GM18951 (cell line): ENCODE measurements at regions not wholly inside any gene's neighbourhood (a gene's known extent, or its start where the extent isn't known, plus 50 kb on each side); places are given as distances from the start of the nearest gene placed in this dataset.

Source experiments
- POLR2A ChIP-seq: IDR thresholded peaks from 4 replicates; pipeline ENCODE4 v1.6.1; 2011; ENCODE audit warnings: mild to moderate bottlenecking; ENCODE audit not compliant: insufficient read length, insufficient read depth; ENCODE audit errors: extremely low read depth
- in situ Hi-C: fragments of 300-500 bp; cut with MboI; formaldehyde crosslinking; loops from one replicate; pipeline ENCODE4 v1.12.0; 2022; ENCODE audit warnings: low sequenced_read_pairs, mixed read lengths, inconsistent platforms; ENCODE audit not compliant: unreplicated experiment

DNA sequence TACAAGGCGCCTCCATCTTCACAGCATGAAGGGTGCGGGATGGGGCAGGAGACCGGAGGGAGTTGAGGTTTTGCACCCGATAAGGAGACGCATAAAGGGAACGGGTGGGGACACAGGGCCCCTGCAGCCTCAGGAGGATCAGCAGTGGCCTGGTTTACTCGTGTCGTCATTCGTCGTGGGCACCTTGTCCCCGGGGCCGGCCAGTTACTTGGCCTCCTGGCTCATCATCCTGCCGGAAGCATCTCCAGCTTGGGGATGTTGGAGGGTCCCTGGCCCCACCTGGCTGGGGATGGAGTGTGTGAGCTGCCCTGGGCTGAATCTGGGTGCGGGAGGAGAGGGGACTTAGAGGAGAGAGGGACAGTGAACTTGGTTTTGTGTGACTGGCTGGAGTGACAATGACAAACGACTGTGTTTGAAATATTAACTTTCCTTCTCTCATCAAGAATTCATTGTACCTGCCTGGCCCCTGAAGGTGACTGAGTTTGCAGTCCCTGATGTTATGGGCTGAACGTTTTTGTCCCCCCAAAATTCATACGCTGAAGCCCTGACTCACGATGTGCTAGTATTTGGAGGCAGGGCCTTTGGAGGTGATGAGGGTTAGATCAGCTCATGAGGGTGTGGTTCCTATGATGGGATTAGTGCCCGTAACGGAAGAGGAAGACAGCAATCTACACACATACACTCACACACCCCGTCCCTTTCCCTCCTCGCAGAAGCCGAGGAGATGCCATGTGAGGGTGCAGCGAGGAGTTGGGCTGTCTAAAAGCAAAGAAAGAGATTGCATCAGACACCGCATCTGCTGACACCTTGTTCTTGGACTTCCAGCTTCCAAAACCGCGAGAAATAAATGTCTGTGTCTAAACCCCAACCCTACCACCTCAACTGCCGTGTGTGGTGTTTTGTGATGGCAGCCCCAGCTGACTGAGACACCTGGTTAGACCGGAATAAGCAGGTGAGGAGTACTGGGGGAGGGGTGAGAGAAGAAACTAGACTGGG is 65.0 kb upstream of the MAP3K4 start:
- in situ Hi-C loops: no loop called here
- TF ChIP-seq POLR2A: no peak

DNA sequence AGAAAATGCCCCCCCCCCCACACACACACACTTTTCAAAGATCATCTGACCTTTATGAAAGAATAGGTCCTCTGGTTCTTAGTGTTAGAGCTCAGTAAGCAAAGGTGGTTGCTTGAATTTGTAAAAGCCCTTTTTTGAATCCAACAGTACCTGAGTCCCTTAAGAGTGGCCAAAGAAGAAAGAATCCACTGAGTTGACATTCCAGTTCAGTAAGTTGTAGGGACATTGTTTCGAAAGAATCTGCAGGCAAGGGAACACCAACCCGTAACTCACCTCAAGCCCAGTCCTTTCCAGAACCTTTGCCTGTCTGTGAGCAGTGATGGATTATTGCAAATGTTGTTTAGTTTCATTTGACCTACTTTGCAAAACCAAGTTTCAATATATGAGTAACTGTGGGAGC is 64.2 kb upstream of the MAP3K4 start:
- no peak for TF ChIP-seq POLR2A
- in situ Hi-C loops: no loop called here

DNA sequence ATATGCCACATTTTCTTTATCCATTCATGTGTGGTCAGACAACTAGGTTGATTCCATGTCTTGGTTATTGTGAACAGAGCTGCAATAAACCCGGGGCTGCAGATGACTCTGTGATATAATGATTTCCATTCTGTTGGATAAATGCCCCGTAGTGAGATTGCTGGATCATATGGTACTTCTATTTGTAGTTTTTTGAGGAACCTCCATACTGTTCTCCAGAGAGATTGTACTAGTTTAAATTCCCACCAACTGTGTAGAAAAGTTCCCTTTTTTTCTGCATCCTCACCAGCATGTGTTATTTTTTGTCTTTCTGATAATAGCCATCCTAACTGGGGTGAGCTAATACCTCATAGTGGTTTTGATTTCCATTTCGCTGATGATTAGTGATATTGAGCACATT is 62.2 kb upstream of the MAP3K4 start:
- TF ChIP-seq POLR2A: no peak

DNA sequence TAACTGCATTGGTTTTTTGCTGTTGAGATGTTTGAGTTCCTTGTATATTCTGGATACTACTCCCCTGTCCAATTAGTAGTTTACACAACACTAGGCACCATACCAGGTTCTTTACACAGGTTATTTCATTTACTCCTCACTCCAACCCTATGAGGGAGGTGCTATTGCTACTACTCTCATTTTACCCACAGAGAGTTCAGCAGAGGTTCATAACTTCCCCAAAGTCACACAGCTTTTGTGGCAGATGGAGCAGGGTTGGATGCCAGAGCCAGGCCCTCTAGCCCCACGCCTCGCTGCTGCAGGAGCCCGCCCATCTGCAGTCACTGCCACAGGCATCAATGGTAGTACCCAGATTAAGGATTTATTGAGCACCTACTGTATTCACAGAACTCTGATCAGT is 61.7 kb upstream of the MAP3K4 start:
- in situ Hi-C loops: loop anchor here (10.0 kb wide), 1 partner anchor 445 kb away; no protein-coding TSS in a partner anchor
- no peak for TF ChIP-seq POLR2A

More for the DNA sequence above, 62.2 kb upstream of the MAP3K4 start:
- in situ Hi-C loops: no loop called here

DNA sequence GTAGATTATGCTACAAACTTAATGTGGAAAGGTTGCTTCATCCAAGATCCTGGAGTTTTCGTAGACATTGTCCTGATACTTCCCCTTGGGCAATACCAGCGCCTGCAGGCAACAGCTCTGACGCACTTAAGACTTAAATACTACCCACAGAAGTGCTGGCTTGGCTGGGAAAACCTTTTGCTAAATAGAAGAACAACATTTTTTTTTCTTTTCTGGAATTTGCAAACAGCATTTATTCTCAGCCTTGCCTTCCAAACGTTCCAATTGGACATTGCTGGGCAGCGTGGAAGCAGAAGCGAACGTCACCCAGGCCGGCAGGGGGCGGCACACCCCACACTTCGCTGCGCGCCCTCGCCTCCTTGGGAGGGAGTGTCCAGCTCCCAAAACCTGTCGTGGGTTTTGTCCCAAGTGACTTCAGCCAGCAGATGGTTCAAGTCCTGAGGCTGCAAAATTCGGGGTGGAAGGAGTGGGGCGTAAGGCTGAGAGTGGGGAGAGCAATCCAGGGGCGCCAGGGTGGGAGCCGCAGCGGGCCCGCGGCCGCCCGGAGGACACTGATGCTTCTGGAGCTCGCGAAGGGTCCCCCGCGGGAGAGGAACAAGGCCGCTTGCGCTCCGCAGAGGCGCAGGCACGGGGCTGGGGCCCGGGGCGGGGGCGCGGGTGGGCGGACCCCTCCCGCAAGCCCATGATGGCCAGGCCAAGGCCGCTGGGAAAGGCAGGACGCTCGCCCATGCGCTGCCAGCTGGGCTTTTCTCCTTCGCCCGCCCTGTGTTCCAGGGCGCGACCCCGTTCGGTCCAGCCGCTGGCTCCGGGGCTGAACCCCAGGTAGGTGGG is 60.8 kb upstream of the MAP3K4 start:
- in situ Hi-C loops: loop anchor here (10.0 kb wide), 1 partner anchor 444 kb away; no protein-coding TSS in a partner anchor
- TF ChIP-seq POLR2A: no peak

DNA sequence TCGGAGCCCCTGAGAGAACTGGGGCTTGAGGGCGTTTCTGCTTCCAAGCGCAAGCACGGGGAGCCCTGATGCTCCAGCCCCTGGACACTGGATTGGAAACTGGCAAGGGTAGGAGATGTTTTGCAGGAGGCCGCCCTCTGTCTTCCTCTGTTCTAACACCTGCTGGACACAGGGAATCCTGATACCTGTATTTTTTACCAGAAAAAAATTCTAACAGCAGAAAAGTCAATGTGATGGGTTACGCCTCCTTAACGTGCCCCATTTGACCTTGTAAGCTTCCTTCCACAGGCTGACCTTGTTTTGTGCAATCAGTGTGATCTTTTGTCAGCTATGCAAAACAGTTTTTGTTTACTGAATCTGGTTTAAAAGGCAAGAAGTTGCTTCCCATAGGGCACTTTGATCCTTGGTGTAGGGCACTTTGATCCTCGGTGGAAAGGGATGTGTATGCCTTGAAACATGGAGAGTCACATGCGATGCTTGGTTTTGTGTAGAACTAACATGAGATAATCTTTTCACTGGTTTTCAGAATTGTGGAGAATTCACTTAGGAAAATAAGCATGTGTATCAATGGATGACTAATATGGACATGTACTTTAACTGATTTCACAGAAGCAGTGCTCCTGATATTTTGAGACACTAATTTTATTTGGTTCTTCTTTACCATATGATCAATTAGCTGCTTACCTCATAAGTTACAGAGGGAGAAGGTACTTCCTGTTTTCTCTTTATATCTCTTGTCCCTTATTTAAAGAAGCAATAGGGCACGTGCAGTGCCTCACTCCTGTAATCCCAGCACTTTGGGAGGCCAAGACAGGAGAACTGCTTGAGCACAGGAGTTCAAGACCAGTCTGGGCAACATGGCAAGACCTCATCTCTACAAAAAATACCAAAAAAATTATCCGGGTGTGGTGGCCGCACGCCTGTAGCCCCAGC is 59.9 kb upstream of the MAP3K4 start:
- in situ Hi-C loops: loop anchor here (10.0 kb wide), 1 partner anchor 443 kb away; no protein-coding TSS in a partner anchor
- TF ChIP-seq POLR2A: no peak

DNA sequence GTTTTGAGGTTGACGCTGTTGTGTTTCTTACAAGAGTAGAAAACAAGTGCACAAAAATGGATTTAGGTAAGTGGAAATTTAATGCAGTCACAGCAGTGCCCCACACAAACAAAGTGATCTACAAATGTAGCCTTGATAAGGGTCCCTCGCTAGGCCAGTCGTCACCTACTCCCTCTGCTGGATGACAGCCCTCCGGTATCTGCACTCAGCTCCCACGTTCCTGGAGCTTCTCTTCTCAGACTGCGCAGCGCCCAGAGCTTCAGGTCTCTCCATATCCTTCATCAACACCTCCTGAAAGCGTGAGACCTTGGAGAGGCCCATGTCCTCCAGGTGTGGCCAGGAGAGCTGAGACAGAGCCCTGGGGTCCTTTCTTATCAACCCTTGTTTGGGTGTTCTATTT is 58.3 kb upstream of the MAP3K4 start:
- in situ Hi-C loops: loop anchor here (10.0 kb wide), 1 partner anchor 442 kb away; no protein-coding TSS in a partner anchor
- TF ChIP-seq POLR2A: no peak

DNA sequence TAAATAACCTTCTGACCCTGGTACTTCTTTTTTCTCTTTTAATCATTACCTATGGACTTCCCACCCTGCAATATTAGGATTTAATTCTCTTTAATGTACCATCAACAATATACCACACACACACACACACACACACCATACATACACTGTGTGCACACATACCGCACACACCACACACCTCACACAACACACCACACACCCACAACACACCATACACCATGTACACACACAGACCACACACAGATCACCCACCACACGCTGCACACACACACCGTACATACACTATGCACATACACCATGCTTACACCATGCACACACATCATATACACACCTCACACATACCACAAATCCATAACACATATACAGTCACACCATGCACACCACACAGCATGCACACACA is 57.4 kb upstream of the MAP3K4 start:
- in situ Hi-C loops: loop anchor here (10.0 kb wide), 1 partner anchor 441 kb away; no protein-coding TSS in a partner anchor
- TF ChIP-seq POLR2A: no peak

DNA sequence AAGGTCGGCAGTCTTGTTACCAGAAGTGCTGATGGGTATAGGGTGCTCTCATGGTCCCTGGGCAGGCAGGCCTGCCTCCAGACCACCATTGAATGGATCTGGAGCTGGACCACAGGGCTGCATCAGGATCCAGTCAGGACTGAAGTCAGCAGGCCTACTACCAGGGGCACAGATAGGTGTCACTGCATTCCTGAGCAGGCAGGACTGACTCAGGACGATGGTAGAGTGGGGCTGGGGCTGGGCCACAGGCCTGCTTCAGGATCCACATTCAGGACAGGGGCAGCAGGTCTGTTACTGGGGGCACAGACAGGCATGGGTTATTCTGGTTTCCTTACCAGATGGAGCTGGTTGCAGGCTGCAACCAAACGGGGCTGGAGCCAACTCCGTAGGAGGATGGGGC is 51.4 kb upstream of the MAP3K4 start:
- TF ChIP-seq POLR2A: no peak
- in situ Hi-C loops: no loop called here
